ENCODE measurements at regions not wholly inside any gene's neighbourhood (a gene's known extent, or its start where the extent isn't known, plus 50 kb on each side); places are given as distances from the start of the nearest gene placed in this dataset.

DNA sequence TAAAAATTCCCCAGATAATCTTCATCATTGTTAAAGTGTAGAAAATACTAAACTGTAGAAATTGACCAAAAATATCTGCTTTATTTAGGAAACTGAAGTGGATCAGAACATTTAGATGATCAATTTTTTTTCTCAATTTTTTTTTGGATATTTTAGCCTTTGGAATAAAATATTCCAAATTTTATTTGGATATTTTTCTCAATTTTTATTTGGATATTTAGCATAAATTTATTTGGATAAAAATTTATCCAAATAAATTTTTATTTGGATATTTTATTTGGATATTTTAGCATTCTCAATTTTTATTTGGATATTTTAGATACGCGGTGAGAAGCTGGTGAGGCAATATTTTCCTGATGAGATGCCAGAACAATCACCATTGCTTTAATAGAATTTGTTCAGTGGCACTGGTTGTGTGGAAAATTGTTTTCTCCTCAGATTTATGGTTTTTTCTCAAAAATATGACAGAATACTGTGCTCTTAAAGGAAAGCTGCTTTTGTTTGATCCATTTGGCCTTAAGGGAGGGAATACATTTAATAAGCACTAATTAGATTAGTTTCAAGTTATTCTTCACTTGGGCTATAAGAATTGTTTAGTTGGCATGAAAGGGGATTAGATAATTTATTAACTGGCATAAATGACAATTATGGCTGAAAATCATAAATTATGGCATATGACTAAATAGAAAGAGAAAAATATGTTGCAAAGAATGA lies 470.1 kb downstream of the MFSD1 start:
- TF ChIP-seq, protein P1, sequence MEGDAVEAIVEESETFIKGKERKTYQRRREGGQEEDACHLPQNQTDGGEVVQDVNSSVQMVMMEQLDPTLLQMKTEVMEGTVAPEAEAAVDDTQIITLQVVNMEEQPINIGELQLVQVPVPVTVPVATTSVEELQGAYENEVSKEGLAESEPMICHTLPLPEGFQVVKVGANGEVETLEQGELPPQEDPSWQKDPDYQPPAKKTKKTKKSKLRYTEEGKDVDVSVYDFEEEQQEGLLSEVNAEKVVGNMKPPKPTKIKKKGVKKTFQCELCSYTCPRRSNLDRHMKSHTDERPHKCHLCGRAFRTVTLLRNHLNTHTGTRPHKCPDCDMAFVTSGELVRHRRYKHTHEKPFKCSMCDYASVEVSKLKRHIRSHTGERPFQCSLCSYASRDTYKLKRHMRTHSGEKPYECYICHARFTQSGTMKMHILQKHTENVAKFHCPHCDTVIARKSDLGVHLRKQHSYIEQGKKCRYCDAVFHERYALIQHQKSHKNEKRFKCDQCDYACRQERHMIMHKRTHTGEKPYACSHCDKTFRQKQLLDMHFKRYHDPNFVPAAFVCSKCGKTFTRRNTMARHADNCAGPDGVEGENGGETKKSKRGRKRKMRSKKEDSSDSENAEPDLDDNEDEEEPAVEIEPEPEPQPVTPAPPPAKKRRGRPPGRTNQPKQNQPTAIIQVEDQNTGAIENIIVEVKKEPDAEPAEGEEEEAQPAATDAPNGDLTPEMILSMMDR (IDR thresholded peaks at IDR 0.05), result no peak
- TF ChIP-seq POLR2AphosphoS5 (IDR thresholded peaks at IDR 0.05), result no peak

All from gastroesophageal sphincter (tissue), 3 donors.